GM23338 (cell line): ENCODE measurements at regions not wholly inside any gene's neighbourhood (a gene's known extent, or its start where the extent isn't known, plus 50 kb on each side); places are given as distances from the start of the nearest gene placed in this dataset.

Experiments
- ATAC-seq: fragments of 200-7000 bp; cut with Tn5 transposase; 3 replicates; pipeline ENCODE4 v1.9.1; 2020
- DNase-seq: peaks from one replicate; pipeline ENCODE4 v3.0.0-alpha.2; 2015; ENCODE audit warnings: low spot score
- H2AFZ ChIP-seq: fragments of 200-600 bp; sonication (generic); 2 replicates; pipeline ENCODE4 v1.8.0; 2016; ENCODE audit warnings: antibody characterized with exemption, mild to moderate bottlenecking, moderate library complexity
- H3F3A ChIP-seq: fragments of 200-600 bp; sonication (generic); replicated peaks from 2 replicates; pipeline ENCODE4 v1.8.0; 2017; ENCODE audit warnings: antibody characterized with exemption, mixed run types, low read depth
- H3K27ac ChIP-seq: fragments of 200-600 bp; sonication (generic); 2 replicates; pipeline ENCODE4 v1.6.1; 2016; ENCODE audit warnings: low read depth
- H3K27me3 ChIP-seq: fragments of 200-600 bp; sonication (generic); 2 replicates; pipeline ENCODE4 v1.8.0; 2016; ENCODE audit warnings: mild to moderate bottlenecking, mixed run types, moderate library complexity; ENCODE audit not compliant: insufficient read depth
- H3K36me3 ChIP-seq: fragments of 200-600 bp; sonication (generic); 2 replicates; pipeline ENCODE4 v1.8.0; 2016; ENCODE audit warnings: mild to moderate bottlenecking; ENCODE audit not compliant: insufficient read depth
- H3K4me1 ChIP-seq: fragments of 200-600 bp; sonication (generic); 2 replicates; pipeline ENCODE4 v1.8.0; 2016; ENCODE audit warnings: mild to moderate bottlenecking, moderate library complexity; ENCODE audit not compliant: insufficient read depth
- H3K4me2 ChIP-seq: fragments of 200-600 bp; sonication (generic); 2 replicates; pipeline ENCODE4 v1.7.1; 2017; ENCODE audit warnings: mixed run types
- H3K4me3 ChIP-seq: fragments of 200-600 bp; sonication (generic); 2 replicates; pipeline ENCODE4 v1.6.1; 2016; ENCODE audit warnings: mixed run types
- H3K79me2 ChIP-seq: fragments of 200-600 bp; sonication (generic); replicated peaks from 2 replicates; pipeline ENCODE4 v1.8.0; 2017; ENCODE audit warnings: mild to moderate bottlenecking; ENCODE audit not compliant: insufficient read depth
- H3K9me2 ChIP-seq: fragments of 200-600 bp; sonication (generic); 2 replicates; pipeline ENCODE4 v1.8.0; 2017; ENCODE audit not compliant: insufficient read depth
- H4K20me1 ChIP-seq: fragments of 200-600 bp; sonication (generic); replicated peaks from 2 replicates; pipeline ENCODE4 v1.8.0; 2017; ENCODE audit warnings: mild to moderate bottlenecking; ENCODE audit not compliant: insufficient read depth
- H3K27ac Mint-ChIP-seq: 2 replicates; pipeline ENCODE4 v1.8.0; 2020; ENCODE audit warnings: inconsistent platforms, mild to moderate bottlenecking, moderate library complexity, mixed read lengths
- H3K27me3 Mint-ChIP-seq: 3 replicates; pipeline ENCODE4 v1.8.0; 2022; ENCODE audit warnings: low read depth, mild to moderate bottlenecking, moderate library complexity, mixed read lengths, inconsistent platforms; ENCODE audit not compliant: insufficient read depth, poor library complexity
- H3K36me3 Mint-ChIP-seq: 3 replicates; pipeline ENCODE4 v1.8.0; 2021; ENCODE audit warnings: low read depth, mild to moderate bottlenecking, inconsistent platforms, moderate library complexity, mixed read lengths
- H3K4me1 Mint-ChIP-seq: 3 replicates; pipeline ENCODE4 v1.8.0; 2020; ENCODE audit warnings: mild to moderate bottlenecking, inconsistent platforms, mixed read lengths
- H3K4me3 Mint-ChIP-seq: 3 replicates; pipeline ENCODE4 v1.8.0; 2021; ENCODE audit warnings: moderate library complexity, mild to moderate bottlenecking, inconsistent platforms, mixed read lengths
- H3K9me3 Mint-ChIP-seq: 3 replicates; pipeline ENCODE4 v1.8.0; 2020; ENCODE audit warnings: moderate library complexity, mild to moderate bottlenecking, inconsistent platforms, mixed read lengths
- CREB1 ChIP-seq: fragments of 250-450 bp; sonication (Bioruptor Pico); IDR thresholded peaks from 2 replicates; pipeline ENCODE4 v1.5.0; 2020; ENCODE audit warnings: low read depth, mild to moderate bottlenecking, moderate library complexity
- EZH2 ChIP-seq: fragments of 200-600 bp; sonication (generic); IDR thresholded peaks from one replicate; pipeline ENCODE4 v1.8.0; 2017; ENCODE audit warnings: antibody characterized with exemption, mild to moderate bottlenecking, low read depth; ENCODE audit not compliant: unreplicated experiment
- JUNB ChIP-seq: IDR thresholded peaks from one replicate; pipeline ENCODE4 v1.6.1; 2016; ENCODE audit warnings: antibody characterized with exemption; ENCODE audit not compliant: unreplicated experiment
- NANOG ChIP-seq: IDR thresholded peaks from 2 replicates; pipeline ENCODE4 v1.6.1; 2016; ENCODE audit warnings: antibody characterized with exemption, borderline replicate concordance
- POLR2AphosphoS5 ChIP-seq: IDR thresholded peaks from 2 replicates; pipeline ENCODE4 v1.6.1; 2016; ENCODE audit warnings: antibody characterized with exemption, low read depth
- ZNF114 ChIP-seq: fragments of 250-450 bp; sonication (Bioruptor Pico); IDR thresholded peaks from 2 replicates; pipeline ENCODE4 v1.5.0; 2020; ENCODE audit warnings: mild to moderate bottlenecking, moderate library complexity
- ZNF331 ChIP-seq: fragments of 250-450 bp; sonication (Bioruptor Pico); IDR thresholded peaks from 2 replicates; pipeline ENCODE4 v1.5.0; 2020; ENCODE audit warnings: low read depth, mild to moderate bottlenecking, moderate library complexity
- TF ChIP-seq, protein P1 (sequence below): IDR thresholded peaks from 2 replicates; pipeline ENCODE4 v1.6.1; 2016; ENCODE audit warnings: antibody characterized with exemption
- TF ChIP-seq, protein P2 (sequence below): fragments of 250-450 bp; sonication (Bioruptor Pico); IDR thresholded peaks from 2 replicates; pipeline ENCODE4 v1.5.0; 2020; ENCODE audit warnings: mild to moderate bottlenecking, moderate library complexity
- TF ChIP-seq, protein P3 (sequence below): IDR thresholded peaks from one replicate; pipeline ENCODE4 v1.6.1; 2018; ENCODE audit warnings: antibody characterized with exemption; ENCODE audit not compliant: unreplicated experiment
- TF ChIP-seq, protein P4 (sequence below), 2 experiments: fragments of 200-600 bp in 1 of 2; sonication (generic) in 1 of 2; conservative IDR thresholded peaks; 2 replicates each; pipeline versions ENCODE4 v1.5.1 to v1.6.1; 2016 to 2017; ENCODE audit warnings: antibody characterized with exemption in 2 of 2, low read depth in 2 of 2, mild to moderate bottlenecking in 2 of 2, moderate library complexity in 1 of 2

- Histone ChIP-seq H3F3A (no peaks in the 10 kb centered on the region), H4K20me1 (no peaks in the 10 kb centered on the region), H3K4me2 (no peak overlapping the region), H3K4me3 (no peak overlapping the region), H3K79me2 (no peaks in the 10 kb centered on the region), H3K4me1 (peaks cover 10% of the 10 kb centered on the region; the same call in 1 of the 2 replicates), H3K9me2 (no peaks in the 10 kb centered on the region), H3K27me3 (no peaks in the 10 kb centered on the region), H3K36me3 (no peaks in the 10 kb centered on the region), H2AFZ (no peak overlapping the region), H3K27ac (no peak overlapping the region)
- Mint-ChIP-seq H3K9me3 (peaks cover 13% of the 10 kb centered on the region), H3K4me3 (no peak overlapping the region), H3K27me3 (peaks cover 2% of the 10 kb centered on the region), H3K36me3 (peaks cover 3% of the 10 kb centered on the region), H3K4me1 (peaks cover 9% of the 10 kb centered on the region; the same call in 2 of the 3 replicates), H3K27ac (no peak overlapping the region)
- ATAC-seq (no peak), DNase-seq (no peak)
- TF ChIP-seq EZH2 (no peak), JUNB (no peak), POLR2AphosphoS5 (no peak), ZNF114 (CRISPR knock-in tag) (no peak), CREB1 (CRISPR knock-in tag) (no peak), NANOG (no peak), ZNF331 (CRISPR knock-in tag) (no peak)
- TF ChIP-seq, protein P1, sequence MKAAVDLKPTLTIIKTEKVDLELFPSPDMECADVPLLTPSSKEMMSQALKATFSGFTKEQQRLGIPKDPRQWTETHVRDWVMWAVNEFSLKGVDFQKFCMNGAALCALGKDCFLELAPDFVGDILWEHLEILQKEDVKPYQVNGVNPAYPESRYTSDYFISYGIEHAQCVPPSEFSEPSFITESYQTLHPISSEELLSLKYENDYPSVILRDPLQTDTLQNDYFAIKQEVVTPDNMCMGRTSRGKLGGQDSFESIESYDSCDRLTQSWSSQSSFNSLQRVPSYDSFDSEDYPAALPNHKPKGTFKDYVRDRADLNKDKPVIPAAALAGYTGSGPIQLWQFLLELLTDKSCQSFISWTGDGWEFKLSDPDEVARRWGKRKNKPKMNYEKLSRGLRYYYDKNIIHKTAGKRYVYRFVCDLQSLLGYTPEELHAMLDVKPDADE, result no peak
- TF ChIP-seq, protein P2, sequence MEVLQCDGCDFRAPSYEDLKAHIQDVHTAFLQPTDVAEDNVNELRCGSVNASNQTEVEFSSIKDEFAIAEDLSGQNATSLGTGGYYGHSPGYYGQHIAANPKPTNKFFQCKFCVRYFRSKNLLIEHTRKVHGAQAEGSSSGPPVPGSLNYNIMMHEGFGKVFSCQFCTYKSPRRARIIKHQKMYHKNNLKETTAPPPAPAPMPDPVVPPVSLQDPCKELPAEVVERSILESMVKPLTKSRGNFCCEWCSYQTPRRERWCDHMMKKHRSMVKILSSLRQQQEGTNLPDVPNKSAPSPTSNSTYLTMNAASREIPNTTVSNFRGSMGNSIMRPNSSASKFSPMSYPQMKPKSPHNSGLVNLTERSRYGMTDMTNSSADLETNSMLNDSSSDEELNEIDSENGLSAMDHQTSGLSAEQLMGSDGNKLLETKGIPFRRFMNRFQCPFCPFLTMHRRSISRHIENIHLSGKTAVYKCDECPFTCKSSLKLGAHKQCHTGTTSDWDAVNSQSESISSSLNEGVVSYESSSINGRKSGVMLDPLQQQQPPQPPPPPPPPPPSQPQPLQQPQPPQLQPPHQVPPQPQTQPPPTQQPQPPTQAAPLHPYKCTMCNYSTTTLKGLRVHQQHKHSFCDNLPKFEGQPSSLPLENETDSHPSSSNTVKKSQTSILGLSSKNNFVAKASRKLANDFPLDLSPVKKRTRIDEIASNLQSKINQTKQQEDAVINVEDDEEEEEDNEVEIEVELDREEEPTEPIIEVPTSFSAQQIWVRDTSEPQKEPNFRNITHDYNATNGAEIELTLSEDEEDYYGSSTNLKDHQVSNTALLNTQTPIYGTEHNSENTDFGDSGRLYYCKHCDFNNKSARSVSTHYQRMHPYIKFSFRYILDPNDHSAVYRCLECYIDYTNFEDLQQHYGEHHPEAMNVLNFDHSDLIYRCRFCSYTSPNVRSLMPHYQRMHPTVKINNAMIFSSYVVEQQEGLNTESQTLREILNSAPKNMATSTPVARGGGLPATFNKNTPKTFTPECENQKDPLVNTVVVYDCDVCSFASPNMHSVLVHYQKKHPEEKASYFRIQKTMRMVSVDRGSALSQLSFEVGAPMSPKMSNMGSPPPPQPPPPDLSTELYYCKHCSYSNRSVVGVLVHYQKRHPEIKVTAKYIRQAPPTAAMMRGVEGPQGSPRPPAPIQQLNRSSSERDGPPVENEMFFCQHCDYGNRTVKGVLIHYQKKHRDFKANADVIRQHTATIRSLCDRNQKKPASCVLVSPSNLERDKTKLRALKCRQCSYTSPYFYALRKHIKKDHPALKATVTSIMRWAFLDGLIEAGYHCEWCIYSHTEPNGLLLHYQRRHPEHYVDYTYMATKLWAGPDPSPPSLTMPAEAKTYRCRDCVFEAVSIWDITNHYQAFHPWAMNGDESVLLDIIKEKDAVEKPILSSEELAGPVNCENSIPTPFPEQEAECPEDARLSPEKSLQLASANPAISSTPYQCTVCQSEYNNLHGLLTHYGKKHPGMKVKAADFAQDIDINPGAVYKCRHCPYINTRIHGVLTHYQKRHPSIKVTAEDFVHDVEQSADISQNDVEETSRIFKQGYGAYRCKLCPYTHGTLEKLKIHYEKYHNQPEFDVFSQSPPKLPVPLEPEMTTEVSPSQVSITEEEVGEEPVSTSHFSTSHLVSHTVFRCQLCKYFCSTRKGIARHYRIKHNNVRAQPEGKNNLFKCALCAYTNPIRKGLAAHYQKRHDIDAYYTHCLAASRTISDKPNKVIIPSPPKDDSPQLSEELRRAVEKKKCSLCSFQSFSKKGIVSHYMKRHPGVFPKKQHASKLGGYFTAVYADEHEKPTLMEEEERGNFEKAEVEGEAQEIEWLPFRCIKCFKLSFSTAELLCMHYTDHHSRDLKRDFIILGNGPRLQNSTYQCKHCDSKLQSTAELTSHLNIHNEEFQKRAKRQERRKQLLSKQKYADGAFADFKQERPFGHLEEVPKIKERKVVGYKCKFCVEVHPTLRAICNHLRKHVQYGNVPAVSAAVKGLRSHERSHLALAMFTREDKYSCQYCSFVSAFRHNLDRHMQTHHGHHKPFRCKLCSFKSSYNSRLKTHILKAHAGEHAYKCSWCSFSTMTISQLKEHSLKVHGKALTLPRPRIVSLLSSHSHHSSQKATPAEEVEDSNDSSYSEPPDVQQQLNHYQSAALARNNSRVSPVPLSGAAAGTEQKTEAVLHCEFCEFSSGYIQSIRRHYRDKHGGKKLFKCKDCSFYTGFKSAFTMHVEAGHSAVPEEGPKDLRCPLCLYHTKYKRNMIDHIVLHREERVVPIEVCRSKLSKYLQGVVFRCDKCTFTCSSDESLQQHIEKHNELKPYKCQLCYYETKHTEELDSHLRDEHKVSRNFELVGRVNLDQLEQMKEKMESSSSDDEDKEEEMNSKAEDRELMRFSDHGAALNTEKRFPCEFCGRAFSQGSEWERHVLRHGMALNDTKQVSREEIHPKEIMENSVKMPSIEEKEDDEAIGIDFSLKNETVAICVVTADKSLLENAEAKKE, result no peak
- TF ChIP-seq, protein P3, sequence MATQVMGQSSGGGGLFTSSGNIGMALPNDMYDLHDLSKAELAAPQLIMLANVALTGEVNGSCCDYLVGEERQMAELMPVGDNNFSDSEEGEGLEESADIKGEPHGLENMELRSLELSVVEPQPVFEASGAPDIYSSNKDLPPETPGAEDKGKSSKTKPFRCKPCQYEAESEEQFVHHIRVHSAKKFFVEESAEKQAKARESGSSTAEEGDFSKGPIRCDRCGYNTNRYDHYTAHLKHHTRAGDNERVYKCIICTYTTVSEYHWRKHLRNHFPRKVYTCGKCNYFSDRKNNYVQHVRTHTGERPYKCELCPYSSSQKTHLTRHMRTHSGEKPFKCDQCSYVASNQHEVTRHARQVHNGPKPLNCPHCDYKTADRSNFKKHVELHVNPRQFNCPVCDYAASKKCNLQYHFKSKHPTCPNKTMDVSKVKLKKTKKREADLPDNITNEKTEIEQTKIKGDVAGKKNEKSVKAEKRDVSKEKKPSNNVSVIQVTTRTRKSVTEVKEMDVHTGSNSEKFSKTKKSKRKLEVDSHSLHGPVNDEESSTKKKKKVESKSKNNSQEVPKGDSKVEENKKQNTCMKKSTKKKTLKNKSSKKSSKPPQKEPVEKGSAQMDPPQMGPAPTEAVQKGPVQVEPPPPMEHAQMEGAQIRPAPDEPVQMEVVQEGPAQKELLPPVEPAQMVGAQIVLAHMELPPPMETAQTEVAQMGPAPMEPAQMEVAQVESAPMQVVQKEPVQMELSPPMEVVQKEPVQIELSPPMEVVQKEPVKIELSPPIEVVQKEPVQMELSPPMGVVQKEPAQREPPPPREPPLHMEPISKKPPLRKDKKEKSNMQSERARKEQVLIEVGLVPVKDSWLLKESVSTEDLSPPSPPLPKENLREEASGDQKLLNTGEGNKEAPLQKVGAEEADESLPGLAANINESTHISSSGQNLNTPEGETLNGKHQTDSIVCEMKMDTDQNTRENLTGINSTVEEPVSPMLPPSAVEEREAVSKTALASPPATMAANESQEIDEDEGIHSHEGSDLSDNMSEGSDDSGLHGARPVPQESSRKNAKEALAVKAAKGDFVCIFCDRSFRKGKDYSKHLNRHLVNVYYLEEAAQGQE, result no peak
- TF ChIP-seq, protein P4, sequence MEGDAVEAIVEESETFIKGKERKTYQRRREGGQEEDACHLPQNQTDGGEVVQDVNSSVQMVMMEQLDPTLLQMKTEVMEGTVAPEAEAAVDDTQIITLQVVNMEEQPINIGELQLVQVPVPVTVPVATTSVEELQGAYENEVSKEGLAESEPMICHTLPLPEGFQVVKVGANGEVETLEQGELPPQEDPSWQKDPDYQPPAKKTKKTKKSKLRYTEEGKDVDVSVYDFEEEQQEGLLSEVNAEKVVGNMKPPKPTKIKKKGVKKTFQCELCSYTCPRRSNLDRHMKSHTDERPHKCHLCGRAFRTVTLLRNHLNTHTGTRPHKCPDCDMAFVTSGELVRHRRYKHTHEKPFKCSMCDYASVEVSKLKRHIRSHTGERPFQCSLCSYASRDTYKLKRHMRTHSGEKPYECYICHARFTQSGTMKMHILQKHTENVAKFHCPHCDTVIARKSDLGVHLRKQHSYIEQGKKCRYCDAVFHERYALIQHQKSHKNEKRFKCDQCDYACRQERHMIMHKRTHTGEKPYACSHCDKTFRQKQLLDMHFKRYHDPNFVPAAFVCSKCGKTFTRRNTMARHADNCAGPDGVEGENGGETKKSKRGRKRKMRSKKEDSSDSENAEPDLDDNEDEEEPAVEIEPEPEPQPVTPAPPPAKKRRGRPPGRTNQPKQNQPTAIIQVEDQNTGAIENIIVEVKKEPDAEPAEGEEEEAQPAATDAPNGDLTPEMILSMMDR (conservative IDR thresholded peaks at IDR 0.05; ENCODE audit: low read depth in 2 of 2), result no peak
Observed at GRCh38 chr12:13431041-13431440, 234.5 kb downstream of the EMP1 start.
